ENCODE measurements at regions not wholly inside any gene's neighbourhood (a gene's known extent, or its start where the extent isn't known, plus 50 kb on each side); places are given as distances from the start of the nearest gene placed in this dataset.

DNA sequence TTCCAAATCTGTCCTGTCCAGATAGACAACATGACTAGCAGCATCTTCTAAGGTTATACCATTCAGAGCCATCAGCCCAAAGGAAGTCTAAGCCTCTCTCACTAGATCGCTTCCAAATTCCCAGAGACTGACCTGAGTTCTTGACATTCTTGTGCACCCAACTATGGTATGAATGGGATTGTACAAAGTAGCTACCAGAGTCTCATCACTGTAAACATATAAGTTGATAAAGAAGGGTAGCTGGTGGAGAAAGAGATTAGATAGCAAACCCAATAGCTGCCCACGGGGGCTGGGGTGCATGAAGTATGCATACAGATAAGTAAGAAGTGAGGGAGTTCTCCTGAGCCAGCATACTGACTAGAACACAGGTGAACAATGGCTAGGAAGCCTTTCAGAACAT lies 180.0 kb downstream of the PLPP3 start:
- 13% methylated on average over 2 of the region's 2 CpGs for WGBS (ENCODE audit: low lambda C conversion rate)
- intact Hi-C loops (cut with micrococcal nuclease; ENCODE audit: unreplicated experiment) (no loop called here), in situ Hi-C loops (cut with HindIII; ENCODE audit: extremely low pct_ligation_motif_present, low pct_unique_long_range_greater_than_20kb) (no loop called here)
- TF ChIP-seq, protein P1, sequence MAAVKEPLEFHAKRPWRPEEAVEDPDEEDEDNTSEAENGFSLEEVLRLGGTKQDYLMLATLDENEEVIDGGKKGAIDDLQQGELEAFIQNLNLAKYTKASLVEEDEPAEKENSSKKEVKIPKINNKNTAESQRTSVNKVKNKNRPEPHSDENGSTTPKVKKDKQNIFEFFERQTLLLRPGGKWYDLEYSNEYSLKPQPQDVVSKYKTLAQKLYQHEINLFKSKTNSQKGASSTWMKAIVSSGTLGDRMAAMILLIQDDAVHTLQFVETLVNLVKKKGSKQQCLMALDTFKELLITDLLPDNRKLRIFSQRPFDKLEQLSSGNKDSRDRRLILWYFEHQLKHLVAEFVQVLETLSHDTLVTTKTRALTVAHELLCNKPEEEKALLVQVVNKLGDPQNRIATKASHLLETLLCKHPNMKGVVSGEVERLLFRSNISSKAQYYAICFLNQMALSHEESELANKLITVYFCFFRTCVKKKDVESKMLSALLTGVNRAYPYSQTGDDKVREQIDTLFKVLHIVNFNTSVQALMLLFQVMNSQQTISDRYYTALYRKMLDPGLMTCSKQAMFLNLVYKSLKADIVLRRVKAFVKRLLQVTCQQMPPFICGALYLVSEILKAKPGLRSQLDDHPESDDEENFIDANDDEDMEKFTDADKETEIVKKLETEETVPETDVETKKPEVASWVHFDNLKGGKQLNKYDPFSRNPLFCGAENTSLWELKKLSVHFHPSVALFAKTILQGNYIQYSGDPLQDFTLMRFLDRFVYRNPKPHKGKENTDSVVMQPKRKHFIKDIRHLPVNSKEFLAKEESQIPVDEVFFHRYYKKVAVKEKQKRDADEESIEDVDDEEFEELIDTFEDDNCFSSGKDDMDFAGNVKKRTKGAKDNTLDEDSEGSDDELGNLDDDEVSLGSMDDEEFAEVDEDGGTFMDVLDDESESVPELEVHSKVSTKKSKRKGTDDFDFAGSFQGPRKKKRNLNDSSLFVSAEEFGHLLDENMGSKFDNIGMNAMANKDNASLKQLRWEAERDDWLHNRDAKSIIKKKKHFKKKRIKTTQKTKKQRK (IDR thresholded peaks at IDR 0.05; ENCODE audit: low read length): no peak
- TF ChIP-seq, protein P2, sequence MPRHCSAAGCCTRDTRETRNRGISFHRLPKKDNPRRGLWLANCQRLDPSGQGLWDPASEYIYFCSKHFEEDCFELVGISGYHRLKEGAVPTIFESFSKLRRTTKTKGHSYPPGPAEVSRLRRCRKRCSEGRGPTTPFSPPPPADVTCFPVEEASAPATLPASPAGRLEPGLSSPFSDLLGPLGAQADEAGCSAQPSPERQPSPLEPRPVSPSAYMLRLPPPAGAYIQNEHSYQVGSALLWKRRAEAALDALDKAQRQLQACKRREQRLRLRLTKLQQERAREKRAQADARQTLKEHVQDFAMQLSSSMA (CRISPR knock-in tag; IDR thresholded peaks at IDR 0.05): no peak
- TF ChIP-seq ZNF34 (CRISPR knock-in tag; IDR thresholded peaks at IDR 0.05; ENCODE audit: borderline replicate concordance): no peak
- TF ChIP-seq, protein P3, sequence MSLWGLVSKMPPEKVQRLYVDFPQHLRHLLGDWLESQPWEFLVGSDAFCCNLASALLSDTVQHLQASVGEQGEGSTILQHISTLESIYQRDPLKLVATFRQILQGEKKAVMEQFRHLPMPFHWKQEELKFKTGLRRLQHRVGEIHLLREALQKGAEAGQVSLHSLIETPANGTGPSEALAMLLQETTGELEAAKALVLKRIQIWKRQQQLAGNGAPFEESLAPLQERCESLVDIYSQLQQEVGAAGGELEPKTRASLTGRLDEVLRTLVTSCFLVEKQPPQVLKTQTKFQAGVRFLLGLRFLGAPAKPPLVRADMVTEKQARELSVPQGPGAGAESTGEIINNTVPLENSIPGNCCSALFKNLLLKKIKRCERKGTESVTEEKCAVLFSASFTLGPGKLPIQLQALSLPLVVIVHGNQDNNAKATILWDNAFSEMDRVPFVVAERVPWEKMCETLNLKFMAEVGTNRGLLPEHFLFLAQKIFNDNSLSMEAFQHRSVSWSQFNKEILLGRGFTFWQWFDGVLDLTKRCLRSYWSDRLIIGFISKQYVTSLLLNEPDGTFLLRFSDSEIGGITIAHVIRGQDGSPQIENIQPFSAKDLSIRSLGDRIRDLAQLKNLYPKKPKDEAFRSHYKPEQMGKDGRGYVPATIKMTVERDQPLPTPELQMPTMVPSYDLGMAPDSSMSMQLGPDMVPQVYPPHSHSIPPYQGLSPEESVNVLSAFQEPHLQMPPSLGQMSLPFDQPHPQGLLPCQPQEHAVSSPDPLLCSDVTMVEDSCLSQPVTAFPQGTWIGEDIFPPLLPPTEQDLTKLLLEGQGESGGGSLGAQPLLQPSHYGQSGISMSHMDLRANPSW (CRISPR knock-in tag; IDR thresholded peaks at IDR 0.05; ENCODE audit: borderline replicate concordance): no peak
- TF ChIP-seq ZNF235 (CRISPR knock-in tag; IDR thresholded peaks at IDR 0.05; ENCODE audit: borderline replicate concordance): no peak
- no peak for TF ChIP-seq ZFP82 (CRISPR knock-in tag; IDR thresholded peaks at IDR 0.05; ENCODE audit: borderline replicate concordance)
- TF ChIP-seq, protein P4, sequence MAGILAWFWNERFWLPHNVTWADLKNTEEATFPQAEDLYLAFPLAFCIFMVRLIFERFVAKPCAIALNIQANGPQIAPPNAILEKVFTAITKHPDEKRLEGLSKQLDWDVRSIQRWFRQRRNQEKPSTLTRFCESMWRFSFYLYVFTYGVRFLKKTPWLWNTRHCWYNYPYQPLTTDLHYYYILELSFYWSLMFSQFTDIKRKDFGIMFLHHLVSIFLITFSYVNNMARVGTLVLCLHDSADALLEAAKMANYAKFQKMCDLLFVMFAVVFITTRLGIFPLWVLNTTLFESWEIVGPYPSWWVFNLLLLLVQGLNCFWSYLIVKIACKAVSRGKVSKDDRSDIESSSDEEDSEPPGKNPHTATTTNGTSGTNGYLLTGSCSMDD (CRISPR knock-in tag; IDR thresholded peaks at IDR 0.05): no peak
- no peak for TF ChIP-seq TOPORS (CRISPR knock-in tag; IDR thresholded peaks at IDR 0.05)
- no peaks in the 10 kb centered on the region for H3K36me3 ChIP-seq (replicated peaks in 1 of 2; ENCODE audit: control insufficient read depth in 1 of 2, insufficient read depth in 2 of 2, low read length in 2 of 2)
- H3K4me3 ChIP-seq (replicated peaks in 1 of 3; ENCODE audit: insufficient read depth in 1 of 3, low read depth in 2 of 3, low read length in 3 of 3): no peak overlapping the region
- CTCF ChIA-PET (ENCODE audit: low intra/inter-chr PET ratio, low total read pairs): no interaction called here
- H3K9ac ChIP-seq (ENCODE audit: insufficient read depth, low read depth, low read length): no peak overlapping the region
- H3K9me3 ChIP-seq (ENCODE audit: low read length): no peaks in the 10 kb centered on the region
- DNase-seq (ENCODE audit: low spot score): no peak
- no peak overlapping the region for H3K4me2 ChIP-seq (ENCODE audit: low read depth, low read length)
- no peaks in the 10 kb centered on the region for H3K79me2 ChIP-seq (ENCODE audit: insufficient read depth, low read length)
- FAIRE-seq: no peak
- no TSS peak for BruUV-seq (replicated peaks)
- ATAC-seq: no peak
- H3K27me3 ChIP-seq (ENCODE audit: control insufficient read depth in 1 of 2, insufficient read depth in 2 of 2, low read length in 2 of 2): no peaks in the 10 kb centered on the region
- POLR2A ChIA-PET: no interaction called here
- H2AFZ ChIP-seq (ENCODE audit: low read length): no peak overlapping the region
- H3K4me1 ChIP-seq (ENCODE audit: insufficient read depth, low read length): no peaks in the 10 kb centered on the region; the same call in 1 of the 2 replicates
- no peaks in the 10 kb centered on the region for H4K20me1 ChIP-seq (ENCODE audit: insufficient read depth, low read length)
- H3K27ac ChIP-seq (ENCODE audit: extremely low read length, insufficient read depth, low read length): no peak overlapping the region
